Transverse colon (tissue), 1 donor: ENCODE measurements at regions not wholly inside any gene's neighbourhood (a gene's known extent, or its start where the extent isn't known, plus 50 kb on each side); places are given as distances from the start of the nearest gene placed in this dataset.

ENCODE experiments used
- EP300 ChIP-seq: sonication (generic); formaldehyde crosslinking; IDR thresholded peaks from one replicate; pipeline ENCODE4 v1.6.1; 2017; ENCODE audit warnings: antibody characterized with exemption, low read depth
- POLR2A ChIP-seq: fragments of 450-650 bp; IDR thresholded peaks from one replicate; pipeline ENCODE4 v1.6.1; 2016; ENCODE audit warnings: antibody characterized with exemption, mild to moderate bottlenecking, moderate library complexity

DNA sequence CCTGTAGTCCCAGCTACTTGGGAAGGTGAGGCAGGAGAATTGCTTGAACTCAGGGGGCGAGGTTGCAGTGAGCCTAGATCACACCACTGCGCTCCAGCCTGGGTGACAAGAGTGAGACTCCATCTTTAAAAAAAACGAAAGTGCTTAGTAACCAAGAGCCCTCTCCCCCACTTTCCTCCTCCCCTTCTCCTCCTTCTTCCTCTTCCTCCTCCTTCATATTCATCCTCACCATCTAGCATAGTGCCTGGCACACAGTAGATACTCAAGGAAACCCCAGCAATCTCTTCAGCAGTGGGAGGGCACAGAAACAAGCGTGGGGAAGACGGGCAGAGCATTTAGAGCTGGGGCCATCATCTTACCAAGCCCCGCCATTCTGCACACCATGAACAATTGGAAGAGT is 119.4 kb upstream of the SLC45A1 start:
- TF ChIP-seq POLR2A, result no peak
- TF ChIP-seq EP300, result no peak
